A549 (cell line): ENCODE measurements at regions not wholly inside any gene's neighbourhood (a gene's known extent, or its start where the extent isn't known, plus 50 kb on each side); places are given as distances from the start of the nearest gene placed in this dataset.

ENCODE experiments used
- CTCF ChIP-seq: fragments of >200 bp; sonication (Bioruptor Twin); formaldehyde crosslinking; IDR thresholded peaks from 3 replicates; pipeline ENCODE4 v1.5.1; 2016
- ESRRA ChIP-seq: fragments of 150-350 bp; IDR thresholded peaks from 2 replicates; pipeline ENCODE4 v1.6.1; 2014; ENCODE audit warnings: mild to moderate bottlenecking, low read length, borderline replicate concordance
- POLR2A ChIP-seq: IDR thresholded peaks from 2 replicates; pipeline ENCODE4 v1.6.1; 2012; ENCODE audit warnings: mild to moderate bottlenecking, low read length
- REST ChIP-seq: fragments of 200-600 bp; sonication (generic); IDR thresholded peaks from 2 replicates; pipeline ENCODE4 v1.6.1; 2016; ENCODE audit warnings: antibody characterized with exemption, mild to moderate bottlenecking, moderate library complexity
- RFX5 ChIP-seq: fragments of 450-650 bp; IDR thresholded peaks from 2 replicates; pipeline ENCODE4 v1.7.1; 2014; ENCODE audit warnings: antibody characterized with exemption, mild to moderate bottlenecking, moderate library complexity
- SMC3 ChIP-seq: fragments of >200 bp; sonication (Bioruptor Twin); formaldehyde crosslinking; IDR thresholded peaks from 3 replicates; pipeline ENCODE4 v1.6.1; 2018; ENCODE audit warnings: inconsistent platforms

DNA sequence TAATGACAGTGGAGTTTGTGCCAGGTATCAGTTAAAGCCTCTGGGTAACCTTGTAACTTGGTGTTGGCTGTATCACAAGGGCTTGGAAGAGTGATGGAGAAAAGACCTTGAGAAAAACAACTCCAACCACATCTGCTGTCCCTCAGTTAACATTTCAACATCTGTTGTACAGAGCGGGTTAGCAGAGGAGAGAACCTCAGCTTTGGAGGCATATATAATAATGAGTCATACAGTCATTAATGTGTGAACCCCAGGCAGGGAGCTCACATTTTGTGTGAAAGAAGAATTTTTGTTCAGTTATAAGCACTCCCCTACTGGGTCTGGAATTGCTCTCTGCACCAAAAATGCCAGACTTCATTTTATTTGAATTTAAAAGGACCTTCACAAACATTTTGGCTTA is 439.5 kb downstream of the PDCD6IP start:
- TF ChIP-seq CTCF (no peak), SMC3 (no peak), REST (no peak), POLR2A (no peak), RFX5 (no peak), ESRRA (no peak)
